H1 (cell line): ENCODE measurements at regions not wholly inside any gene's neighbourhood (a gene's known extent, or its start where the extent isn't known, plus 50 kb on each side); places are given as distances from the start of the nearest gene placed in this dataset.

Experiments used
- CHD1 ChIP-seq: IDR thresholded peaks from 2 replicates; pipeline ENCODE4 v1.6.1; 2012; ENCODE audit warnings: low read depth, low read length, improper control_type of control experiment
- SP1 ChIP-seq: IDR thresholded peaks from 2 replicates; pipeline ENCODE4 v1.6.1; 2011; ENCODE audit warnings: low read depth, low read length
- USF2 ChIP-seq: IDR thresholded peaks from 2 replicates; pipeline ENCODE4 v1.6.1; 2011; ENCODE audit warnings: low read length, improper control_type of control experiment

- TF ChIP-seq USF2 = no peak
- TF ChIP-seq CHD1 = no peak
- TF ChIP-seq SP1 = no peak
These were observed 50.9 kb upstream of the LEP start (continued) for GRCh38 chr7:128190051-128190647.
